Trophoblast cell (in vitro differentiated cells and primary cell): ENCODE measurements at regions not wholly inside any gene's neighbourhood (a gene's known extent, or its start where the extent isn't known, plus 50 kb on each side); places are given as distances from the start of the nearest gene placed in this dataset.

Source experiments
- DNase-seq, 2 donors: peaks; one replicate each; pipeline ENCODE4 v3.0.0-alpha.2; 2016
- H2AFZ ChIP-seq: 2 replicates; pipeline ENCODE4 v1.6.1; 2013; ENCODE audit warnings: low read length, moderate library complexity, mild to moderate bottlenecking; ENCODE audit not compliant: insufficient read depth, poor library complexity
- H2AK5ac ChIP-seq: 2 replicates; pipeline ENCODE4 v1.6.1; 2013; ENCODE audit warnings: mild to moderate bottlenecking, low read length
- H2BK120ac ChIP-seq: 2 replicates; pipeline ENCODE4 v1.6.1; 2013; ENCODE audit warnings: low read length, mild to moderate bottlenecking, moderate library complexity; ENCODE audit not compliant: insufficient read depth, poor library complexity
- H2BK12ac ChIP-seq: 2 replicates; pipeline ENCODE4 v1.6.1; 2013; ENCODE audit warnings: mild to moderate bottlenecking, low read length, moderate library complexity
- H2BK5ac ChIP-seq: 2 replicates; pipeline ENCODE4 v1.6.1; 2013; ENCODE audit warnings: low read length, low read depth, moderate library complexity, mild to moderate bottlenecking; ENCODE audit not compliant: poor library complexity
- H3K14ac ChIP-seq: 2 replicates; pipeline ENCODE4 v1.6.1; 2013; ENCODE audit warnings: mild to moderate bottlenecking, low read length
- H3K18ac ChIP-seq: 2 replicates; pipeline ENCODE4 v1.6.1; 2013; ENCODE audit warnings: mild to moderate bottlenecking, low read length
- H3K23ac ChIP-seq: 2 replicates; pipeline ENCODE4 v1.6.1; 2013; ENCODE audit warnings: low read length
- H3K27ac ChIP-seq: 2 replicates; pipeline ENCODE4 v1.5.1; 2013; ENCODE audit warnings: low read depth, mild to moderate bottlenecking, inconsistent platforms, low read length, moderate library complexity
- H3K27me3 ChIP-seq: 2 replicates; pipeline ENCODE4 v1.6.1; 2013; ENCODE audit warnings: inconsistent platforms, mild to moderate bottlenecking, low read length, moderate library complexity; ENCODE audit not compliant: insufficient read depth
- H3K36me3 ChIP-seq, 2 experiments: 1 replicate in 1 of 2; 2 replicates in 1 of 2; pipeline ENCODE4 v1.6.1; 2013; ENCODE audit warnings: low read length in 2 of 2, mild to moderate bottlenecking in 2 of 2, moderate library complexity in 1 of 2; ENCODE audit not compliant: insufficient read depth in 2 of 2, control insufficient read depth in 1 of 2
- H3K4ac ChIP-seq: 2 replicates; pipeline ENCODE4 v1.6.1; 2013; ENCODE audit warnings: low read depth, mild to moderate bottlenecking, low read length, moderate library complexity
- H3K4me1 ChIP-seq, 2 experiments: 1 replicate in 1 of 2; 2 replicates in 1 of 2; pipeline ENCODE4 v1.6.1; 2013; ENCODE audit warnings: low read length in 2 of 2, mild to moderate bottlenecking in 2 of 2, moderate library complexity in 1 of 2; ENCODE audit not compliant: insufficient read depth in 2 of 2, control insufficient read depth in 1 of 2
- H3K4me2 ChIP-seq: 2 replicates; pipeline ENCODE4 v1.6.1; 2013; ENCODE audit warnings: inconsistent platforms, mild to moderate bottlenecking, low read length, moderate library complexity
- H3K4me3 ChIP-seq: 2 replicates; pipeline ENCODE4 v1.5.1; 2013; ENCODE audit warnings: mild to moderate bottlenecking, low read depth, low read length, inconsistent platforms
- H3K79me1 ChIP-seq: one replicate; pipeline ENCODE4 v1.6.1; 2013; ENCODE audit warnings: low read length
- H3K79me2 ChIP-seq: 2 replicates; pipeline ENCODE4 v1.6.1; 2013; ENCODE audit warnings: low read length, mild to moderate bottlenecking; ENCODE audit not compliant: control insufficient read depth, insufficient read depth, poor library complexity
- H3K9ac ChIP-seq: 2 replicates; pipeline ENCODE4 v1.6.1; 2013; ENCODE audit warnings: mild to moderate bottlenecking, low read length
- H3K9me3 ChIP-seq: 2 replicates; pipeline ENCODE4 v1.6.1; 2013; ENCODE audit warnings: low read depth, mild to moderate bottlenecking, control low read depth, inconsistent platforms, low read length; ENCODE audit not compliant: insufficient read depth
- H4K12ac ChIP-seq: 2 replicates; pipeline ENCODE4 v1.6.1; 2013; ENCODE audit warnings: low read depth, mild to moderate bottlenecking, low read length, moderate library complexity
- H4K8ac ChIP-seq: 2 replicates; pipeline ENCODE4 v1.6.1; 2013; ENCODE audit warnings: low read depth, mild to moderate bottlenecking, low read length, moderate library complexity
- H4K91ac ChIP-seq: one replicate; pipeline ENCODE4 v1.6.1; 2013; ENCODE audit warnings: low read depth, mild to moderate bottlenecking, low read length, moderate library complexity
- WGBS: extraction: QIAGEN DNeasy Blood & Tissue Kit; methylation state at CpG from one replicate; pipeline ENCODE4 v1.1.7; 2013; ENCODE audit warnings: missing lambda C conversion rate; ENCODE audit not compliant: insufficient read length, insufficient coverage; ENCODE audit errors: extremely low coverage; 5-methylcytosine and 5-hydroxymethylcytosine counted together

- no peaks in the 10 kb centered on the region for H3K27me3 ChIP-seq
- H3K79me1 ChIP-seq, result no peaks in the 10 kb centered on the region
- no peak overlapping the region for H2BK5ac ChIP-seq
- no peak overlapping the region for H3K9ac ChIP-seq
- no peak overlapping the region for H3K14ac ChIP-seq
- no peaks in the 10 kb centered on the region for H3K9me3 ChIP-seq
- H3K4me2 ChIP-seq, result no peak overlapping the region
- no peak overlapping the region for H2AK5ac ChIP-seq
- H3K27ac ChIP-seq, result no peak overlapping the region
- no peak overlapping the region for H2AFZ ChIP-seq
- no peak overlapping the region for H2BK12ac ChIP-seq
- no peak overlapping the region for H4K12ac ChIP-seq
- peaks cover 5 to 10% of the 10 kb centered on the region in 2 experiments for H3K4me1 ChIP-seq
- no peak overlapping the region for H3K18ac ChIP-seq
- H3K4me3 ChIP-seq, result no peak overlapping the region
- no peak overlapping the region for H3K23ac ChIP-seq
- H3K79me2 ChIP-seq, result no peaks in the 10 kb centered on the region
- no peak for DNase-seq
- H4K8ac ChIP-seq, result no peak overlapping the region
- H4K91ac ChIP-seq, result no peak overlapping the region
- no CpG with 5 or more reads among the region's 2 CpGs for WGBS
- H2BK120ac ChIP-seq, result no peak overlapping the region
- no peaks in the 10 kb centered on the region for H3K36me3 ChIP-seq
- H3K4ac ChIP-seq, result no peak overlapping the region
Observed at GRCh38 chr10:52961323-52961722, 188.7 kb upstream of the MBL2 start.

DNA sequence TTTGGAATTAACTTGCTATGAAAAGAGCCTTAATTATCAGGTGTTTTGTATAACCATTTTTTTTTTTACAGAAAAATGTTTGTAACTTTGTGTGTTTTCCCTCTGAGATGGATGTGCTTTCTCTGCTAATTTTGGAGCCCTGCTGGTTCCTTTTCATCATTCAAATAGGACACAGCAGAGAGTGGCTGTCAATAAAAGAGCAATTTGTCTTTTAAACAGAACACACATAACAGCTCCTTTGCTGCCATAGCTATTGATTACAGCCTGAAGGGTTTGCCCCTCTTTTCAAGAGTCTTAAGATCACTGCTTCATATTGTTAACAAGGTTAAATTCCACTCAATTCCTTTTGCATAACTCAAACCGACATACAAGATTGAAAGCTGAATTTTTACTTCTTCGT lies 187.2 kb upstream of the MBL2 start:
- H3K79me2 ChIP-seq, result no peaks in the 10 kb centered on the region
- no CpG with 5 or more reads among the region's 2 CpGs for WGBS
- no peak overlapping the region for H3K23ac ChIP-seq
- H2BK5ac ChIP-seq, result no peak overlapping the region
- no peak for DNase-seq
- no peak overlapping the region for H3K27ac ChIP-seq
- H2AFZ ChIP-seq, result no peak overlapping the region
- H4K91ac ChIP-seq, result no peak overlapping the region
- no peak overlapping the region for H3K14ac ChIP-seq
- H4K8ac ChIP-seq, result no peak overlapping the region
- no peak overlapping the region for H3K18ac ChIP-seq
- no peaks in the 10 kb centered on the region for H3K79me1 ChIP-seq
- H2BK12ac ChIP-seq, result no peak overlapping the region
- no peak overlapping the region for H3K9ac ChIP-seq
- no peak overlapping the region for H2BK120ac ChIP-seq
- no peaks in the 10 kb centered on the region for H3K9me3 ChIP-seq
- H3K4ac ChIP-seq, result no peak overlapping the region
- H3K36me3 ChIP-seq, result no peaks in the 10 kb centered on the region
- peaks cover 2 to 3% of the 10 kb centered on the region in 2 experiments for H3K4me1 ChIP-seq
- no peaks in the 10 kb centered on the region for H3K27me3 ChIP-seq
- no peak overlapping the region for H3K4me2 ChIP-seq
- no peak overlapping the region for H3K4me3 ChIP-seq
- H4K12ac ChIP-seq, result no peak overlapping the region
- H2AK5ac ChIP-seq, result no peak overlapping the region

- no peak overlapping the region for H3K23ac ChIP-seq
- H3K79me1 ChIP-seq, result peaks cover 14% of the 10 kb centered on the region
- H3K4me2 ChIP-seq, result no peak overlapping the region
- H3K36me3 ChIP-seq, result no peaks in the 10 kb centered on the region
- H3K9ac ChIP-seq, result no peak overlapping the region
- H2BK5ac ChIP-seq, result no peak overlapping the region
- H2AK5ac ChIP-seq, result no peak overlapping the region
- H3K18ac ChIP-seq, result no peak overlapping the region
- no peak overlapping the region for H2AFZ ChIP-seq
- H4K8ac ChIP-seq, result no peak overlapping the region
- H3K4me3 ChIP-seq, result no peak overlapping the region
- no peak overlapping the region for H3K4ac ChIP-seq
- no peak overlapping the region for H2BK120ac ChIP-seq
- H3K79me2 ChIP-seq, result no peaks in the 10 kb centered on the region
- peaks cover 8 to 13% of the 10 kb centered on the region in 2 experiments for H3K4me1 ChIP-seq
- H2BK12ac ChIP-seq, result no peak overlapping the region
- WGBS, result no CpG with 5 or more reads among the region's 5 CpGs
- H4K91ac ChIP-seq, result no peak overlapping the region
- H3K14ac ChIP-seq, result no peak overlapping the region
- no peak for DNase-seq
- no peaks in the 10 kb centered on the region for H3K9me3 ChIP-seq
- H3K27ac ChIP-seq, result no peak overlapping the region
- no peak overlapping the region for H4K12ac ChIP-seq
- no peaks in the 10 kb centered on the region for H3K27me3 ChIP-seq
Observed at GRCh38 chr10:52956861-52957260, 184.3 kb upstream of the MBL2 start.

GRCh38 chr10:52956461-52956860 lies 183.9 kb upstream of the MBL2 start:
- no peak overlapping the region for H3K4ac ChIP-seq
- no peak overlapping the region for H4K91ac ChIP-seq
- H2BK120ac ChIP-seq, result no peak overlapping the region
- H3K4me3 ChIP-seq, result no peak overlapping the region
- no peak overlapping the region for H3K18ac ChIP-seq
- H2BK5ac ChIP-seq, result no peak overlapping the region
- H3K27ac ChIP-seq, result no peak overlapping the region
- no peaks in the 10 kb centered on the region for H3K27me3 ChIP-seq
- no peak overlapping the region for H4K8ac ChIP-seq
- peaks cover 8 to 16% of the 10 kb centered on the region in 2 experiments for H3K4me1 ChIP-seq
- no peaks in the 10 kb centered on the region for H3K79me2 ChIP-seq
- WGBS, result no CpG with 5 or more reads among the region's 3 CpGs
- H3K14ac ChIP-seq, result no peak overlapping the region
- H2AK5ac ChIP-seq, result no peak overlapping the region
- no peak overlapping the region for H3K4me2 ChIP-seq
- no peak overlapping the region for H3K9ac ChIP-seq
- H4K12ac ChIP-seq, result no peak overlapping the region
- peaks cover 15% of the 10 kb centered on the region for H3K79me1 ChIP-seq
- no peak overlapping the region for H3K23ac ChIP-seq
- H2AFZ ChIP-seq, result no peak overlapping the region
- no peaks in the 10 kb centered on the region for H3K9me3 ChIP-seq
- no peaks in the 10 kb centered on the region for H3K36me3 ChIP-seq
- peak; percentile 52 to 63 for DNase-seq
- H2BK12ac ChIP-seq, result no peak overlapping the region
